CD8-positive, alpha-beta memory T cell (primary cell): ENCODE measurements at regions not wholly inside any gene's neighbourhood (a gene's known extent, or its start where the extent isn't known, plus 50 kb on each side); places are given as distances from the start of the nearest gene placed in this dataset.

Experiments used
- CTCF ChIA-PET: fragments of 350-600 bp; sonication (Branson Sonifier 250); formaldehyde crosslinking; loops from one replicate; lab custom pipeline; 2021; ENCODE audit warnings: antibody characterized with exemption; lab: Charles Lee
- POLR2A ChIA-PET: fragments of 350-600 bp; sonication (Branson Sonifier 250); formaldehyde crosslinking; loops from one replicate; lab custom pipeline; 2021; ENCODE audit warnings: antibody characterized with exemption; lab: Charles Lee
- DNase-seq, 5 donors: peaks; one replicate each; pipeline versions ENCODE4 v3.0.0 to v3.0.0-alpha.2; 2020 to 2022; ENCODE audit warnings: mixed read lengths in 1 of 5
- H3K27ac ChIP-seq: one replicate; pipeline ENCODE4 v1.7.0; 2013; ENCODE audit warnings: low read depth, mild to moderate bottlenecking, low read length, moderate library complexity
- H3K27me3 ChIP-seq: 2 replicates; pipeline ENCODE4 v1.7.0; 2013; ENCODE audit warnings: low read length, mild to moderate bottlenecking; ENCODE audit not compliant: insufficient read depth, poor library complexity, severe bottlenecking
- H3K36me3 ChIP-seq: 2 replicates; pipeline ENCODE4 v1.7.0; 2013; ENCODE audit warnings: mild to moderate bottlenecking, low read length, moderate library complexity; ENCODE audit not compliant: insufficient read depth
- H3K4me1 ChIP-seq: 2 replicates; pipeline ENCODE4 v1.7.0; 2013; ENCODE audit warnings: mild to moderate bottlenecking, low read length, moderate library complexity; ENCODE audit not compliant: insufficient read depth
- H3K4me3 ChIP-seq: 2 replicates; pipeline ENCODE4 v1.7.0; 2013; ENCODE audit warnings: mild to moderate bottlenecking, low read length
- H3K9me3 ChIP-seq: 2 replicates; pipeline ENCODE4 v1.7.0; 2013; ENCODE audit warnings: mild to moderate bottlenecking, low read length
- H3K27ac Mint-ChIP-seq, 8 donors: one replicate each; pipeline ENCODE4 v1.8.0; 2020 to 2021; ENCODE audit warnings: mixed read lengths in 8 of 8, mild to moderate bottlenecking in 6 of 8, inconsistent platforms in 3 of 8, moderate library complexity in 3 of 8
- H3K27me3 Mint-ChIP-seq, 2 donors: one replicate each; pipeline ENCODE4 v1.8.0; 2020 to 2021; ENCODE audit warnings: mixed read lengths in 2 of 2, mild to moderate bottlenecking in 1 of 2, moderate library complexity in 1 of 2
- H3K36me3 Mint-ChIP-seq, 3 donors: one replicate each; pipeline ENCODE4 v1.8.0; 2020 to 2021; ENCODE audit warnings: mixed read lengths in 3 of 3, inconsistent platforms in 1 of 3, mild to moderate bottlenecking in 1 of 3
- H3K4me1 Mint-ChIP-seq, 3 donors: one replicate each; pipeline ENCODE4 v1.8.0; 2020 to 2021; ENCODE audit warnings: mixed read lengths in 3 of 3, inconsistent platforms in 1 of 3, mild to moderate bottlenecking in 1 of 3
- H3K4me3 Mint-ChIP-seq, 7 donors: one replicate each; pipeline ENCODE4 v1.8.0; 2020 to 2021; ENCODE audit warnings: mixed read lengths in 7 of 7, mild to moderate bottlenecking in 6 of 7, moderate library complexity in 4 of 7, inconsistent platforms in 2 of 7
- H3K9me3 Mint-ChIP-seq, 5 donors: one replicate each; pipeline ENCODE4 v1.8.0; 2020 to 2022; ENCODE audit warnings: mixed read lengths in 5 of 5, mild to moderate bottlenecking in 3 of 5, moderate library complexity in 2 of 5, inconsistent platforms in 1 of 5

GRCh38 chr14:100645196-100645981 lies 58.2 kb upstream of the BEGAIN start:
- Histone ChIP-seq H3K27me3 (no peaks in the 10 kb centered on the region), H3K4me1 (peaks cover 33% of the 10 kb centered on the region), H3K27ac (peak overlapping the region; percentile 2), H3K36me3 (no peaks in the 10 kb centered on the region), H3K4me3 (no peak overlapping the region), H3K9me3 (no peaks in the 10 kb centered on the region)
- Mint-ChIP-seq H3K4me1 (peaks cover 42 to 55% (median 55%) of the 10 kb centered on the region in 3 donors), H3K27ac (peak overlapping the region in 4 of 8 donors; percentile 4 to 40 (median 22)), H3K27me3 (peaks cover 0 to 5% of the 10 kb centered on the region in 2 donors), H3K9me3 (peaks cover 0 to 4% (median 2%) of the 10 kb centered on the region in 5 donors), H3K4me3 (peak overlapping the region in 5 of 7 donors; percentile 13 to 56 (median 36)), H3K36me3 (no peaks in the 10 kb centered on the region)
- CTCF ChIA-PET: interaction anchor here (0.7 to 4.9 kb wide), 38 partner anchors 9 to 982 kb away, joined by 3 to 136 read pairs (median 6); partner anchors contain the start of genes BEGAIN and WDR25
- POLR2A ChIA-PET: interaction anchor here (1.2 to 1.6 kb wide), 2 partner anchors 261 to 262 kb away, joined by 3 to 5 read pairs; no protein-coding TSS in a partner anchor
- peak; percentile 75 to 87 (median 76) for DNase-seq

GRCh38 chr14:100645982-100646314 lies 58.7 kb upstream of the BEGAIN start:
- DNase-seq: no peak
- Mint-ChIP-seq H3K4me1 (peaks cover 36 to 50% (median 49%) of the 10 kb centered on the region in 3 donors), H3K9me3 (peaks cover 0 to 4% (median 2%) of the 10 kb centered on the region in 5 donors), H3K27ac (peak overlapping the region in 1 of 8 donors; percentile 4), H3K4me3 (no peak overlapping the region), H3K36me3 (no peaks in the 10 kb centered on the region), H3K27me3 (peaks cover 0 to 2% of the 10 kb centered on the region in 2 donors)
- Histone ChIP-seq H3K9me3 (no peaks in the 10 kb centered on the region), H3K36me3 (no peaks in the 10 kb centered on the region), H3K27me3 (no peaks in the 10 kb centered on the region), H3K4me3 (no peak overlapping the region), H3K4me1 (peaks cover 28% of the 10 kb centered on the region), H3K27ac (no peak overlapping the region)
- CTCF ChIA-PET: interaction anchor here (0.7 to 4.9 kb wide), 38 partner anchors 10 to 981 kb away, joined by 3 to 136 read pairs (median 6); partner anchors contain the start of genes BEGAIN and WDR25
- POLR2A ChIA-PET: interaction anchor here (1.2 to 1.6 kb wide), 2 partner anchors 261 to 263 kb away, joined by 3 to 5 read pairs; no protein-coding TSS in a partner anchor

DNA sequence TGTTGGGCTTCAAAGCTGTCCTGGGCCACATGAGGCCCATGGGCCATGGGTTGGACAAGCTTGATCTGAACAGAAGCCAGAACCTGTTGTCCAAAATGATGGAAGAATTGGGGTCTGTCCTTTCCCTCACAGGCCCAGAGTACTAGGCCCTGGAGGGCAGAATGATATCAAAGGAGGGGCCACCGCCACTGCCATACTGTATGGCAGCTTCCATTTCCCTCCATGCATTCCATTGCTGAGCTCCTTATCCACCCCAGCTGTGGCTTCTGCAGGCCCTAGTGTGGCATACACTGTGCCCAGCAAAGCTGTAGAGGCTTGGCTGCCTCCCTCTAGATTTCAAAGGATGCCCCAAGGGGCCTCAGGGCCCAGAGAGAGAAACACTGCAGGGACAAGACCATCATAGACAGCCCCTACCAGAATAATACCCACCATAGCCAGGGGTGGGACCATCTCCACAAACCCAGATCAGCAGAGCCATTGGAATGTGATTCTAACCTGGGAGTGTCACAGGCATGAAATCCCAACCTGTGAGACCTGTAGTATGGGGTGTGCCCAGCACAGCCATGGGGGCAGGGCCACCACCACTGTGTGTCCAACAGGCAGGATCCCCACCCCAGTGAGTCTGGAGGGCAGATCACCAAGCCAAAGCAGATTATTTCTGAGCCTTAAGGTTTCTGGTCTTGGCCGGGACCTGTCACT lies 61.4 kb upstream of the BEGAIN start:
- POLR2A ChIA-PET: no interaction called here
- H3K27me3 Mint-ChIP-seq: peaks cover 3 to 8% of the 10 kb centered on the region in 2 donors
- H3K4me3 ChIP-seq: no peak overlapping the region
- peaks cover 23 to 29% (median 25%) of the 10 kb centered on the region in 3 donors for H3K4me1 Mint-ChIP-seq
- H3K27ac Mint-ChIP-seq: peak overlapping the region in 1 of 8 donors; percentile 21
- peak in 1 of 5 donors; percentile 36 for DNase-seq
- no peak overlapping the region for H3K27ac ChIP-seq
- no peaks in the 10 kb centered on the region for H3K9me3 ChIP-seq
- peaks cover 6% of the 10 kb centered on the region for H3K27me3 ChIP-seq
- no peak overlapping the region for H3K4me3 Mint-ChIP-seq
- H3K36me3 ChIP-seq: no peaks in the 10 kb centered on the region
- peaks cover 0 to 4% (median 2%) of the 10 kb centered on the region in 5 donors for H3K9me3 Mint-ChIP-seq
- H3K36me3 Mint-ChIP-seq: no peaks in the 10 kb centered on the region
- CTCF ChIA-PET: interaction anchor here (1.8 kb wide), 1 partner anchor 264 kb away, joined by 5 read pairs; no protein-coding TSS in a partner anchor
- H3K4me1 ChIP-seq: peaks cover 19% of the 10 kb centered on the region

DNA sequence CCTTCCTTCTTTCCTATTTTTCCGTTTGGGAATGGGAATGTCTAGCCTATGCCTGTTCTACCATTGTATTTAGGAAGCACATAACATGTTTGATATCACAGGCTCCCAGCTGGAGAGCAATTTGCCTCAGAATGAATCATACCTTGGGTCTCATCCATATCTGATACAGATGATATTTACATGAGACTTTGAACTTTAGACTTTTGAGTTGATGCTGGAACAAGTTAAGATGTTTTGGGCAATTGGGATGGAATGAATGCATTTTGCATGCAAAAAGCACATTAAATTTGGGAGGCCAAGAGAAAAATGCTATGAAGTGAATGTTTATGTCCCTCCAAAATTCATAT lies 61.9 kb upstream of the BEGAIN start:
- ChIA-PET CTCF (interaction anchor here (1.8 kb wide), 1 partner anchor 264 kb away, joined by 5 read pairs; no protein-coding TSS in a partner anchor), POLR2A (no interaction called here)
- Histone ChIP-seq H3K4me3 (no peak overlapping the region), H3K27ac (no peak overlapping the region), H3K4me1 (peaks cover 21% of the 10 kb centered on the region), H3K27me3 (peaks cover 11% of the 10 kb centered on the region), H3K36me3 (no peaks in the 10 kb centered on the region), H3K9me3 (no peaks in the 10 kb centered on the region)
- DNase-seq: no peak
- no peak overlapping the region for H3K4me3 Mint-ChIP-seq
- H3K9me3 Mint-ChIP-seq: peaks cover 0 to 4% (median 2%) of the 10 kb centered on the region in 5 donors
- H3K27ac Mint-ChIP-seq: no peak overlapping the region
- H3K27me3 Mint-ChIP-seq: peaks cover 7 to 11% of the 10 kb centered on the region in 2 donors
- H3K36me3 Mint-ChIP-seq: no peaks in the 10 kb centered on the region
- peaks cover 20 to 26% (median 23%) of the 10 kb centered on the region in 3 donors for H3K4me1 Mint-ChIP-seq

DNA sequence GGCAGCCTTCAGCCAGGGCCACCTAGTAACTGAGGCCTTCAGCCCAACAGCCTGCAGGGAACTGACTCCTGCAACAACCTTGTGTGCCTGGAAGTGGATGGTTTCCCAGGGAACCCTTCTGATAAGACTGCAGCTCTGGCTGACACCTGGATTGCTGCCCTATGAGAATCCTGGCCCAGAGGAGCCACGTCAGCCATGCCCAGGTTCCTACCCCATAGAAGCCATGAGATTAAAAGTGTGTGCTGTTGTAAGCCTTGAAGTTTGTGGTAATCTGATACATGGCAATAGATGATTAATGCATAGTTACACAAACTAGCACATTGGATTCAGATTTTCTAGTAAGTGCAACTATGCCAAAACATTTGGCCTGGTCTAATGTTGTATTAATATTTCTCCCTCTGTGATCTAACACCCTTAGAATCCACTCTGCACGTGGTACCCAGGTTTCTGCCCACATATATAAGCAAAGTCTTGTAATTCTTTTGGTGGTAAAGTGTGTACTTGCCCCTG lies 64.8 kb upstream of the BEGAIN start:
- ChIA-PET CTCF (interaction anchor here (1.4 to 3.3 kb wide), 5 partner anchors 10 to 275 kb away, joined by 4 to 37 read pairs (median 7); partner anchors contain the start of gene WDR25), POLR2A (no interaction called here)
- no peak for DNase-seq
- peaks cover 27% of the 10 kb centered on the region for H3K27me3 ChIP-seq
- peaks cover 17 to 26% of the 10 kb centered on the region in 2 donors for H3K27me3 Mint-ChIP-seq
- no peak overlapping the region for H3K27ac Mint-ChIP-seq
- no peaks in the 10 kb centered on the region for H3K36me3 Mint-ChIP-seq
- H3K4me3 Mint-ChIP-seq: no peak overlapping the region
- no peak overlapping the region for H3K4me3 ChIP-seq
- no peaks in the 10 kb centered on the region for H3K9me3 ChIP-seq
- peaks cover 3% of the 10 kb centered on the region for H3K4me1 ChIP-seq
- H3K4me1 Mint-ChIP-seq: peaks cover 0 to 10% (median 6%) of the 10 kb centered on the region in 3 donors
- no peaks in the 10 kb centered on the region for H3K36me3 ChIP-seq
- no peaks in the 10 kb centered on the region for H3K9me3 Mint-ChIP-seq
- H3K27ac ChIP-seq: no peak overlapping the region

- Mint-ChIP-seq H3K27ac (no peak overlapping the region), H3K36me3 (no peaks in the 10 kb centered on the region), H3K4me1 (peaks cover 0 to 10% (median 6%) of the 10 kb centered on the region in 3 donors), H3K27me3 (peaks cover 17 to 26% of the 10 kb centered on the region in 2 donors), H3K4me3 (no peak overlapping the region), H3K9me3 (no peaks in the 10 kb centered on the region)
- H3K9me3 ChIP-seq: no peaks in the 10 kb centered on the region
- H3K4me3 ChIP-seq: no peak overlapping the region
- peaks cover 3% of the 10 kb centered on the region for H3K4me1 ChIP-seq
- H3K27me3 ChIP-seq: peaks cover 27% of the 10 kb centered on the region
- POLR2A ChIA-PET: no interaction called here
- no peaks in the 10 kb centered on the region for H3K36me3 ChIP-seq
- H3K27ac ChIP-seq: no peak overlapping the region
- DNase-seq: no peak
- CTCF ChIA-PET: interaction anchor here (0.9 to 6.2 kb wide), 11 partner anchors 8 to 275 kb away, joined by 3 to 46 read pairs (median 6); partner anchors contain the start of gene WDR25
Measured at GRCh38 chr14:100652744-100653143, 65.5 kb upstream of the BEGAIN start.

- Histone ChIP-seq H3K27me3 (peaks cover 27% of the 10 kb centered on the region), H3K36me3 (no peaks in the 10 kb centered on the region), H3K4me3 (no peak overlapping the region), H3K4me1 (peaks cover 3% of the 10 kb centered on the region), H3K27ac (no peak overlapping the region), H3K9me3 (no peaks in the 10 kb centered on the region)
- Mint-ChIP-seq H3K36me3 (no peaks in the 10 kb centered on the region), H3K27ac (no peak overlapping the region), H3K9me3 (no peaks in the 10 kb centered on the region), H3K4me1 (peaks cover 0 to 10% (median 6%) of the 10 kb centered on the region in 3 donors), H3K4me3 (no peak overlapping the region), H3K27me3 (peaks cover 17 to 26% of the 10 kb centered on the region in 2 donors)
- peak in 4 of 5 donors; percentile 12 to 21 (median 16) for DNase-seq
- POLR2A ChIA-PET: no interaction called here
- CTCF ChIA-PET: interaction anchor here (0.9 to 6.2 kb wide), 13 partner anchors 9 to 276 kb away, joined by 3 to 46 read pairs (median 4); partner anchors contain the start of gene WDR25
Measured at GRCh38 chr14:100653409-100653808, 66.2 kb upstream of the BEGAIN start.
